ENCODE measurements at regions not wholly inside any gene's neighbourhood (a gene's known extent, or its start where the extent isn't known, plus 50 kb on each side); places are given as distances from the start of the nearest gene placed in this dataset.
A peak's percentile ranks its signal among the peaks of the same experiment; 100 is the strongest.

- DNase-seq, result no peak
Observed at GRCh38 chr3:171956181-171956683, 83.1 kb upstream of the FNDC3B start.

- no peak for DNase-seq
Observed at GRCh38 chr3:171956705-171957104, 82.7 kb upstream of the FNDC3B start.

GRCh38 chr3:171959532-171960089, 79.8 kb upstream of the FNDC3B start:
- no peak for DNase-seq

GRCh38 chr3:171960159-171960558, 79.2 kb upstream of the FNDC3B start:
- DNase-seq, result no peak

- DNase-seq, result no peak
Observed at GRCh38 chr3:171962137-171962720, 77.1 kb upstream of the FNDC3B start.

GRCh38 chr3:171963546-171963945, 75.8 kb upstream of the FNDC3B start:
- DNase-seq, result no peak

GRCh38 chr3:171965067-171965712, 74.2 kb upstream of the FNDC3B start:
- no peak for DNase-seq

- no peak for DNase-seq
Observed at GRCh38 chr3:171966533-171967136, 72.7 kb upstream of the FNDC3B start.

- peak in 1 of 2 donors; percentile 18 for DNase-seq
Observed at GRCh38 chr3:171967137-171967783, 72.1 kb upstream of the FNDC3B start.

GRCh38 chr3:171967932-171968678, 71.3 kb upstream of the FNDC3B start:
- no peak for DNase-seq

GRCh38 chr3:171970301-171970788, 69.0 kb upstream of the FNDC3B start:
- DNase-seq, result no peak

GRCh38 chr3:171971919-171972514, 67.4 kb upstream of the FNDC3B start:
- DNase-seq, result no peak

- DNase-seq, result no peak
Observed at GRCh38 chr3:171972871-171973348, 66.5 kb upstream of the FNDC3B start.

GRCh38 chr3:171974986-171975837, 64.2 kb upstream of the FNDC3B start:
- peak; percentile 14 to 36 for DNase-seq

GRCh38 chr3:171976526-171976925, 62.9 kb upstream of the FNDC3B start:
- no peak for DNase-seq

GRCh38 chr3:171977441-171977840, 61.9 kb upstream of the FNDC3B start:
- no peak for DNase-seq

GRCh38 chr3:171977860-171978259, 61.5 kb upstream of the FNDC3B start:
- peak in 1 of 2 donors; percentile 8 for DNase-seq

GRCh38 chr3:171978390-171978789, 61.0 kb upstream of the FNDC3B start:
- no peak for DNase-seq

GRCh38 chr3:171979081-171979480, 60.3 kb upstream of the FNDC3B start:
- DNase-seq, result no peak

GRCh38 chr3:171980578-171981270, 58.7 kb upstream of the FNDC3B start:
- DNase-seq, result peak in 1 of 2 donors; percentile 26
